Esophagus muscularis mucosa (tissue), 4 donors: ENCODE measurements at regions not wholly inside any gene's neighbourhood (a gene's known extent, or its start where the extent isn't known, plus 50 kb on each side); places are given as distances from the start of the nearest gene placed in this dataset.

Source experiments
- DNase-seq: peaks from one replicate; pipeline ENCODE4 v3.0.0-alpha.2; 2017; ENCODE audit errors: extremely low spot score
- H3K27ac ChIP-seq, 4 donors: fragments of 200-600 bp; sonication (generic); replicated peaks in 1 of 4; 1 replicate in 3 of 4; 2 replicates in 1 of 4; pipeline ENCODE4 v1.5.1; 2016 to 2019; ENCODE audit warnings: mild to moderate bottlenecking in 1 of 4
- H3K27me3 ChIP-seq, 4 donors: fragments of 200-600 bp; sonication (generic); one replicate each; pipeline versions ENCODE4 v1.5.1 to v1.6.0; 2016 to 2019
- H3K36me3 ChIP-seq, 4 donors: fragments of 200-600 bp; sonication (generic); one replicate each; pipeline ENCODE4 v1.5.1; 2016 to 2019
- H3K4me1 ChIP-seq, 4 donors: fragments of 200-600 bp; sonication (generic); one replicate each; pipeline ENCODE4 v1.5.1; 2016 to 2019
- H3K4me3 ChIP-seq, 4 donors: fragments of 200-600 bp; sonication (generic); 1 replicate in 2 of 4; 2 replicates in 2 of 4; pipeline ENCODE4 v1.5.1; 2016 to 2019; ENCODE audit warnings: mild to moderate bottlenecking in 4 of 4, moderate library complexity in 1 of 4
- H3K9me3 ChIP-seq, 4 donors: fragments of 200-600 bp; sonication (generic); 1 replicate in 3 of 4; 2 replicates in 1 of 4; pipeline ENCODE4 v1.5.1; 2016 to 2019
- CTCF ChIP-seq, 3 experiments: fragments of 200-600 bp in 2 of 3; fragments of 450-650 bp in 1 of 3; sonication (generic) in 2 of 3; IDR thresholded peaks; one replicate each; pipeline ENCODE4 v1.5.1; 2017 to 2019; ENCODE audit warnings: antibody characterized with exemption in 3 of 3, mild to moderate bottlenecking in 2 of 3, moderate library complexity in 1 of 3
- EP300 ChIP-seq: sonication (generic); formaldehyde crosslinking; IDR thresholded peaks from one replicate; pipeline ENCODE4 v1.6.1; 2017; ENCODE audit warnings: antibody characterized with exemption
- POLR2A ChIP-seq: fragments of 450-650 bp; IDR thresholded peaks from one replicate; pipeline ENCODE4 v1.6.1; 2017; ENCODE audit warnings: antibody characterized with exemption, moderate library complexity, mild to moderate bottlenecking, low read depth
- POLR2AphosphoS5 ChIP-seq, 2 donors: sonication (generic); formaldehyde crosslinking; IDR thresholded peaks; one replicate each; pipeline ENCODE4 v1.6.1; 2017; ENCODE audit warnings: antibody characterized with exemption in 2 of 2
- WGBS: methylation state at CpG from one replicate; pipeline ENCODE4 v1.1.5; 2018; 5-methylcytosine and 5-hydroxymethylcytosine counted together
- intact Hi-C: fragments of 100-400 bp; cut with DNase I; formaldehyde crosslinking; loops from one replicate; pipeline ENCODE4 v1.15.1; 2023

- Histone ChIP-seq H3K27ac (no peak overlapping the region), H3K4me1 (peaks cover 6 to 27% (median 19%) of the 10 kb centered on the region in 4 donors), H3K27me3 (no peaks in the 10 kb centered on the region), H3K36me3 (no peaks in the 10 kb centered on the region), H3K9me3 (no peaks in the 10 kb centered on the region), H3K4me3 (no peak overlapping the region)
- intact Hi-C loops = no loop called here
- WGBS = 70% methylated on average over 4 of the region's 4 CpGs
- no peak for DNase-seq
- no peak for TF ChIP-seq POLR2A
- no peak for TF ChIP-seq EP300
- no peak for TF ChIP-seq CTCF (IDR thresholded peaks at IDR 0.05)
- no peak for TF ChIP-seq POLR2AphosphoS5 (IDR thresholded peaks at IDR 0.05)
These were observed 294.8 kb downstream of the NR2F2 start for GRCh38 chr15:96625256-96625655.

- Histone ChIP-seq H3K4me1 (peaks cover 6 to 27% (median 19%) of the 10 kb centered on the region in 4 donors), H3K27ac (peak overlapping the region in 2 of 4 donors; percentile 18 to 61), H3K27me3 (no peaks in the 10 kb centered on the region), H3K36me3 (no peaks in the 10 kb centered on the region), H3K4me3 (peak overlapping the region in 3 of 4 donors; percentile 5 to 13 (median 11)), H3K9me3 (no peaks in the 10 kb centered on the region)
- 46% methylated on average over 13 of the region's 13 CpGs for WGBS
- TF ChIP-seq POLR2AphosphoS5 (IDR thresholded peaks at IDR 0.05) (no peak), CTCF (IDR thresholded peaks at IDR 0.05) (no peak), EP300 (no peak), POLR2A (no peak)
- no peak for DNase-seq
- intact Hi-C loops = no loop called here
These were observed 296.6 kb downstream of the NR2F2 start for GRCh38 chr15:96627031-96627568.

GRCh38 chr15:96629511-96629910 is 299.0 kb downstream of the NR2F2 start:
- Histone ChIP-seq H3K4me1 (peaks cover 6 to 27% (median 19%) of the 10 kb centered on the region in 4 donors), H3K36me3 (no peaks in the 10 kb centered on the region), H3K9me3 (no peaks in the 10 kb centered on the region), H3K27ac (no peak overlapping the region), H3K4me3 (no peak overlapping the region), H3K27me3 (no peaks in the 10 kb centered on the region)
- WGBS = 16% methylated on average over 4 of the region's 4 CpGs
- TF ChIP-seq EP300 = no peak
- TF ChIP-seq POLR2A = no peak
- no peak for TF ChIP-seq CTCF (IDR thresholded peaks at IDR 0.05)
- no peak for TF ChIP-seq POLR2AphosphoS5 (IDR thresholded peaks at IDR 0.05)
- DNase-seq = no peak
- intact Hi-C loops = no loop called here

GRCh38 chr15:96638793-96639192 is 308.3 kb downstream of the NR2F2 start:
- Histone ChIP-seq H3K4me3 (no peak overlapping the region), H3K36me3 (no peaks in the 10 kb centered on the region), H3K27me3 (peaks cover 0 to 6% (median 0%) of the 10 kb centered on the region in 4 donors), H3K4me1 (no peaks in the 10 kb centered on the region), H3K27ac (no peak overlapping the region), H3K9me3 (peaks cover 0 to 5% (median 0%) of the 10 kb centered on the region in 4 donors)
- TF ChIP-seq CTCF (IDR thresholded peaks at IDR 0.05) (no peak), EP300 (no peak), POLR2AphosphoS5 (IDR thresholded peaks at IDR 0.05) (no peak), POLR2A (no peak)
- WGBS = 81% methylated on average over 1 of the region's 1 CpG
- intact Hi-C loops = no loop called here
- no peak for DNase-seq

- WGBS = 78% methylated on average over 9 of the region's 9 CpGs
These were observed 315.3 kb downstream of the NR2F2 start for GRCh38 chr15:96645796-96646195.

More at GRCh38 chr15:96645796-96646195, 315.3 kb downstream of the NR2F2 start:
- Histone ChIP-seq H3K27ac (no peak overlapping the region), H3K4me1 (no peaks in the 10 kb centered on the region), H3K9me3 (peaks cover 0 to 5% (median 0%) of the 10 kb centered on the region in 4 donors), H3K27me3 (no peaks in the 10 kb centered on the region), H3K36me3 (no peaks in the 10 kb centered on the region), H3K4me3 (no peak overlapping the region)
- no peak for TF ChIP-seq POLR2AphosphoS5 (IDR thresholded peaks at IDR 0.05)
- no peak for TF ChIP-seq EP300
- no peak for TF ChIP-seq POLR2A
- DNase-seq = no peak
- intact Hi-C loops = no loop called here
